ENCODE measurements at regions not wholly inside any gene's neighbourhood (a gene's known extent, or its start where the extent isn't known, plus 50 kb on each side); places are given as distances from the start of the nearest gene placed in this dataset.
"Not testable (repeated sequence)": the region's sequence is repeated elsewhere in the genome, so short reads cannot be mapped to it uniquely, and the experiment has no call there.

- DNase-seq (ENCODE audit: low spot score): no peak
- Histone ChIP-seq H4K91ac (ENCODE audit: low read depth, low read length, poor library complexity) (no peak overlapping the region), H3K9me3 (replicated peaks in 1 of 2; ENCODE audit: control insufficient read depth in 2 of 2, insufficient read depth in 1 of 2, low read depth in 1 of 2, low read length in 2 of 2) (peaks cover 0 to 3% of the 10 kb centered on the region in 2 donors), H4K8ac (ENCODE audit: low read depth, low read length) (no peak overlapping the region), H3K4ac (ENCODE audit: low read length) (no peak overlapping the region), H2BK12ac (ENCODE audit: low read length) (no peak overlapping the region), H3K4me3 (ENCODE audit: low read length in 2 of 2) (no peak overlapping the region), H3K23ac (ENCODE audit: low read depth, low read length, poor library complexity) (no peak overlapping the region), H3K27me3 (ENCODE audit: control insufficient read depth in 3 of 3, insufficient read depth in 3 of 3, low read depth in 1 of 3, low read length in 3 of 3) (peaks cover 0 to 2% (median 0%) of the 10 kb centered on the region in 3 experiments), H2AK5ac (ENCODE audit: low read depth, low read length) (no peak overlapping the region), H2BK5ac (ENCODE audit: low read length) (no peak overlapping the region), H3K36me3 (replicated peaks in 1 of 2; ENCODE audit: control insufficient read depth in 2 of 2, insufficient read depth in 2 of 2, low read length in 2 of 2) (no peaks in the 10 kb centered on the region), H3K9ac (ENCODE audit: low read depth, low read length, poor library complexity) (no peak overlapping the region), H3K4me2 (ENCODE audit: insufficient read depth, low read length, poor library complexity, severe bottlenecking) (no peak overlapping the region), H3K27ac (replicated peaks; ENCODE audit: low read length) (no peak overlapping the region), H2BK120ac (ENCODE audit: low read depth, low read length) (no peak overlapping the region), H3K4me1 (ENCODE audit: control insufficient read depth in 2 of 2, insufficient read depth in 1 of 2, low read depth in 1 of 2, low read length in 2 of 2) (peaks cover 0 to 2% of the 10 kb centered on the region in 2 donors), H2AFZ (ENCODE audit: low read length) (peak overlapping the region; percentile 43), H2BK15ac (ENCODE audit: low read length) (no peak overlapping the region), H3K14ac (ENCODE audit: low read length) (no peak overlapping the region), H3K18ac (ENCODE audit: low read length) (no peak overlapping the region), H3K79me1 (ENCODE audit: low read depth, low read length) (no peaks in the 10 kb centered on the region)
- no CpG with 5 or more reads among the region's 11 CpGs for WGBS, 2 donors (ENCODE audit: extremely low coverage in 2 of 2, insufficient read length in 2 of 2, insufficient replicate concordance in 1 of 2)
Observed at GRCh38 chrX:1124531-1124930, 87.9 kb downstream of the CRLF2 start.

GRCh38 chrX:1122851-1123250, 89.6 kb downstream of the CRLF2 start:
- H2BK15ac ChIP-seq (ENCODE audit: low read length); H4K91ac ChIP-seq (ENCODE audit: low read depth, low read length, poor library complexity); H2AK5ac ChIP-seq (ENCODE audit: low read depth, low read length); H4K8ac ChIP-seq (ENCODE audit: low read depth, low read length); H3K27me3 ChIP-seq (ENCODE audit: control insufficient read depth in 3 of 3, insufficient read depth in 3 of 3, low read depth in 1 of 3, low read length in 3 of 3); H3K4me2 ChIP-seq (ENCODE audit: insufficient read depth, low read length, poor library complexity, severe bottlenecking); H3K4me1 ChIP-seq (ENCODE audit: control insufficient read depth in 2 of 2, insufficient read depth in 1 of 2, low read depth in 1 of 2, low read length in 2 of 2); H3K79me1 ChIP-seq (ENCODE audit: low read depth, low read length); H3K9ac ChIP-seq (ENCODE audit: low read depth, low read length, poor library complexity); H3K4ac ChIP-seq (ENCODE audit: low read length); H2BK120ac ChIP-seq (ENCODE audit: low read depth, low read length); H3K27ac ChIP-seq (replicated peaks; ENCODE audit: low read length); H3K36me3 ChIP-seq (replicated peaks in 1 of 2; ENCODE audit: control insufficient read depth in 2 of 2, insufficient read depth in 2 of 2, low read length in 2 of 2); H3K9me3 ChIP-seq (replicated peaks in 1 of 2; ENCODE audit: control insufficient read depth in 2 of 2, insufficient read depth in 1 of 2, low read depth in 1 of 2, low read length in 2 of 2); H2AFZ ChIP-seq (ENCODE audit: low read length); H2BK5ac ChIP-seq (ENCODE audit: low read length); H2BK12ac ChIP-seq (ENCODE audit: low read length); H3K14ac ChIP-seq (ENCODE audit: low read length); H3K4me3 ChIP-seq (ENCODE audit: low read length in 2 of 2); DNase-seq (ENCODE audit: low spot score); H3K23ac ChIP-seq (ENCODE audit: low read depth, low read length, poor library complexity); H3K18ac ChIP-seq (ENCODE audit: low read length): not testable (repeated sequence)
- no CpG with 5 or more reads among the region's 12 CpGs for WGBS, 2 donors (ENCODE audit: extremely low coverage in 2 of 2, insufficient read length in 2 of 2, insufficient replicate concordance in 1 of 2)

GRCh38 chrX:1119275-1119674, 93.2 kb downstream of the CRLF2 start:
- Histone ChIP-seq H2BK15ac (ENCODE audit: low read length) (no peak overlapping the region), H3K27ac (replicated peaks; ENCODE audit: low read length) (no peak overlapping the region), H2AFZ (ENCODE audit: low read length) (no peak overlapping the region), H4K91ac (ENCODE audit: low read depth, low read length, poor library complexity) (no peak overlapping the region), H3K9me3 (replicated peaks in 1 of 2; ENCODE audit: control insufficient read depth in 2 of 2, insufficient read depth in 1 of 2, low read depth in 1 of 2, low read length in 2 of 2) (no peaks in the 10 kb centered on the region), H2BK5ac (ENCODE audit: low read length) (no peak overlapping the region), H3K14ac (ENCODE audit: low read length) (no peak overlapping the region), H3K36me3 (replicated peaks in 1 of 2; ENCODE audit: control insufficient read depth in 2 of 2, insufficient read depth in 2 of 2, low read length in 2 of 2) (no peaks in the 10 kb centered on the region), H2BK120ac (ENCODE audit: low read depth, low read length) (no peak overlapping the region), H3K79me1 (ENCODE audit: low read depth, low read length) (no peaks in the 10 kb centered on the region), H2BK12ac (ENCODE audit: low read length) (no peak overlapping the region), H3K4ac (ENCODE audit: low read length) (no peak overlapping the region), H4K8ac (ENCODE audit: low read depth, low read length) (no peak overlapping the region), H3K23ac (ENCODE audit: low read depth, low read length, poor library complexity) (no peak overlapping the region), H3K9ac (ENCODE audit: low read depth, low read length, poor library complexity) (no peak overlapping the region), H3K4me2 (ENCODE audit: insufficient read depth, low read length, poor library complexity, severe bottlenecking) (no peak overlapping the region), H3K4me3 (ENCODE audit: low read length in 2 of 2) (no peak overlapping the region), H3K4me1 (ENCODE audit: control insufficient read depth in 2 of 2, insufficient read depth in 1 of 2, low read depth in 1 of 2, low read length in 2 of 2) (no peaks in the 10 kb centered on the region), H2AK5ac (ENCODE audit: low read depth, low read length) (no peak overlapping the region), H3K18ac (ENCODE audit: low read length) (no peak overlapping the region), H3K27me3 (ENCODE audit: control insufficient read depth in 3 of 3, insufficient read depth in 3 of 3, low read depth in 1 of 3, low read length in 3 of 3) (no peaks in the 10 kb centered on the region)
- WGBS, 2 donors (ENCODE audit: extremely low coverage in 2 of 2, insufficient read length in 2 of 2, insufficient replicate concordance in 1 of 2): no CpG with 5 or more reads among the region's 2 CpGs
- no peak for DNase-seq (ENCODE audit: low spot score)

GRCh38 chrX:1118572-1119199, 93.8 kb downstream of the CRLF2 start:
- Histone ChIP-seq H3K4ac (ENCODE audit: low read length) (no peak overlapping the region), H2BK5ac (ENCODE audit: low read length) (no peak overlapping the region)

More at GRCh38 chrX:1118572-1119199, 93.8 kb downstream of the CRLF2 start:
- Histone ChIP-seq H3K79me1 (ENCODE audit: low read depth, low read length) (no peaks in the 10 kb centered on the region), H3K9ac (ENCODE audit: low read depth, low read length, poor library complexity) (no peak overlapping the region), H3K4me2 (ENCODE audit: insufficient read depth, low read length, poor library complexity, severe bottlenecking) (no peak overlapping the region), H3K9me3 (replicated peaks in 1 of 2; ENCODE audit: control insufficient read depth in 2 of 2, insufficient read depth in 1 of 2, low read depth in 1 of 2, low read length in 2 of 2) (no peaks in the 10 kb centered on the region), H2BK15ac (ENCODE audit: low read length) (no peak overlapping the region), H3K36me3 (replicated peaks in 1 of 2; ENCODE audit: control insufficient read depth in 2 of 2, insufficient read depth in 2 of 2, low read length in 2 of 2) (no peaks in the 10 kb centered on the region), H4K8ac (ENCODE audit: low read depth, low read length) (no peak overlapping the region), H2AFZ (ENCODE audit: low read length) (no peak overlapping the region), H4K91ac (ENCODE audit: low read depth, low read length, poor library complexity) (no peak overlapping the region), H3K27ac (replicated peaks; ENCODE audit: low read length) (no peak overlapping the region), H3K4me3 (ENCODE audit: low read length in 2 of 2) (no peak overlapping the region), H2BK120ac (ENCODE audit: low read depth, low read length) (no peak overlapping the region), H3K23ac (ENCODE audit: low read depth, low read length, poor library complexity) (no peak overlapping the region), H2BK12ac (ENCODE audit: low read length) (no peak overlapping the region), H3K14ac (ENCODE audit: low read length) (no peak overlapping the region), H2AK5ac (ENCODE audit: low read depth, low read length) (no peak overlapping the region), H3K18ac (ENCODE audit: low read length) (no peak overlapping the region), H3K4me1 (ENCODE audit: control insufficient read depth in 2 of 2, insufficient read depth in 1 of 2, low read depth in 1 of 2, low read length in 2 of 2) (no peaks in the 10 kb centered on the region), H3K27me3 (ENCODE audit: control insufficient read depth in 3 of 3, insufficient read depth in 3 of 3, low read depth in 1 of 3, low read length in 3 of 3) (no peaks in the 10 kb centered on the region)
- DNase-seq (ENCODE audit: low spot score): no peak
- no CpG with 5 or more reads among the region's 4 CpGs for WGBS, 2 donors (ENCODE audit: extremely low coverage in 2 of 2, insufficient read length in 2 of 2, insufficient replicate concordance in 1 of 2)
